ENCODE measurements at regions not wholly inside any gene's neighbourhood (a gene's known extent, or its start where the extent isn't known, plus 50 kb on each side); places are given as distances from the start of the nearest gene placed in this dataset.

- H3K4me3 ChIP-seq (ENCODE audit: low read length), result no peak overlapping the region
- H3K4me1 ChIP-seq (ENCODE audit: low read length), result no peaks in the 10 kb centered on the region
- H4K20me1 ChIP-seq (ENCODE audit: insufficient read depth, low read depth, low read length), result no peaks in the 10 kb centered on the region
- no peak for DNase-seq
- no peaks in the 10 kb centered on the region for H3K27me3 ChIP-seq (ENCODE audit: low read length)
- no peaks in the 10 kb centered on the region for H3K79me2 ChIP-seq (ENCODE audit: low read length)
- no peak overlapping the region for H3K27ac ChIP-seq (ENCODE audit: low read length)
- no peaks in the 10 kb centered on the region for H3K36me3 ChIP-seq (ENCODE audit: insufficient read depth, low read length)
- H3K9ac ChIP-seq (ENCODE audit: low read length), result no peak overlapping the region
- H3K9me3 ChIP-seq (ENCODE audit: low read length), result no peaks in the 10 kb centered on the region; the same call in 1 of the 2 replicates
- no peak overlapping the region for H2AFZ ChIP-seq (ENCODE audit: low read length)
- no peaks in the 10 kb centered on the region for H3K9me2 ChIP-seq (replicated peaks; ENCODE audit: insufficient read depth, low read length)
- no peak overlapping the region for H3K4me2 ChIP-seq (ENCODE audit: low read depth, low read length, poor library complexity, severe bottlenecking)
Measured at GRCh38 chr11:69355346-69355940, 61.5 kb downstream of the MYEOV start.

- DNase-seq, result no peak
- H3K4me2 ChIP-seq (ENCODE audit: low read depth, low read length, poor library complexity, severe bottlenecking), result no peak overlapping the region
- no peaks in the 10 kb centered on the region for H3K79me2 ChIP-seq (ENCODE audit: low read length)
- no peak overlapping the region for H3K27ac ChIP-seq (ENCODE audit: low read length)
- no peak overlapping the region for H3K4me3 ChIP-seq (ENCODE audit: low read length)
- no peaks in the 10 kb centered on the region; the same call in 1 of the 2 replicates for H3K9me3 ChIP-seq (ENCODE audit: low read length)
- H3K4me1 ChIP-seq (ENCODE audit: low read length), result no peaks in the 10 kb centered on the region
- H4K20me1 ChIP-seq (ENCODE audit: insufficient read depth, low read depth, low read length), result no peaks in the 10 kb centered on the region
- H3K9ac ChIP-seq (ENCODE audit: low read length), result no peak overlapping the region
- no peaks in the 10 kb centered on the region for H3K36me3 ChIP-seq (ENCODE audit: insufficient read depth, low read length)
- no peaks in the 10 kb centered on the region for H3K9me2 ChIP-seq (replicated peaks; ENCODE audit: insufficient read depth, low read length)
- no peaks in the 10 kb centered on the region for H3K27me3 ChIP-seq (ENCODE audit: low read length)
- H2AFZ ChIP-seq (ENCODE audit: low read length), result no peak overlapping the region
Measured at GRCh38 chr11:69355959-69356702, 62.2 kb downstream of the MYEOV start.

GRCh38 chr11:69356703-69357457 lies 62.9 kb downstream of the MYEOV start:
- no peak for DNase-seq
- Histone ChIP-seq H3K4me1 (ENCODE audit: low read length) (no peaks in the 10 kb centered on the region), H3K27me3 (ENCODE audit: low read length) (no peaks in the 10 kb centered on the region), H3K36me3 (ENCODE audit: insufficient read depth, low read length) (no peaks in the 10 kb centered on the region), H2AFZ (ENCODE audit: low read length) (no peak overlapping the region), H3K9me3 (ENCODE audit: low read length) (no peaks in the 10 kb centered on the region; the same call in 1 of the 2 replicates), H3K4me3 (ENCODE audit: low read length) (no peak overlapping the region), H3K4me2 (ENCODE audit: low read depth, low read length, poor library complexity, severe bottlenecking) (no peak overlapping the region), H3K79me2 (ENCODE audit: low read length) (no peaks in the 10 kb centered on the region), H3K9me2 (replicated peaks; ENCODE audit: insufficient read depth, low read length) (no peaks in the 10 kb centered on the region), H3K27ac (ENCODE audit: low read length) (no peak overlapping the region), H3K9ac (ENCODE audit: low read length) (no peak overlapping the region), H4K20me1 (ENCODE audit: insufficient read depth, low read depth, low read length) (no peaks in the 10 kb centered on the region)

DNA sequence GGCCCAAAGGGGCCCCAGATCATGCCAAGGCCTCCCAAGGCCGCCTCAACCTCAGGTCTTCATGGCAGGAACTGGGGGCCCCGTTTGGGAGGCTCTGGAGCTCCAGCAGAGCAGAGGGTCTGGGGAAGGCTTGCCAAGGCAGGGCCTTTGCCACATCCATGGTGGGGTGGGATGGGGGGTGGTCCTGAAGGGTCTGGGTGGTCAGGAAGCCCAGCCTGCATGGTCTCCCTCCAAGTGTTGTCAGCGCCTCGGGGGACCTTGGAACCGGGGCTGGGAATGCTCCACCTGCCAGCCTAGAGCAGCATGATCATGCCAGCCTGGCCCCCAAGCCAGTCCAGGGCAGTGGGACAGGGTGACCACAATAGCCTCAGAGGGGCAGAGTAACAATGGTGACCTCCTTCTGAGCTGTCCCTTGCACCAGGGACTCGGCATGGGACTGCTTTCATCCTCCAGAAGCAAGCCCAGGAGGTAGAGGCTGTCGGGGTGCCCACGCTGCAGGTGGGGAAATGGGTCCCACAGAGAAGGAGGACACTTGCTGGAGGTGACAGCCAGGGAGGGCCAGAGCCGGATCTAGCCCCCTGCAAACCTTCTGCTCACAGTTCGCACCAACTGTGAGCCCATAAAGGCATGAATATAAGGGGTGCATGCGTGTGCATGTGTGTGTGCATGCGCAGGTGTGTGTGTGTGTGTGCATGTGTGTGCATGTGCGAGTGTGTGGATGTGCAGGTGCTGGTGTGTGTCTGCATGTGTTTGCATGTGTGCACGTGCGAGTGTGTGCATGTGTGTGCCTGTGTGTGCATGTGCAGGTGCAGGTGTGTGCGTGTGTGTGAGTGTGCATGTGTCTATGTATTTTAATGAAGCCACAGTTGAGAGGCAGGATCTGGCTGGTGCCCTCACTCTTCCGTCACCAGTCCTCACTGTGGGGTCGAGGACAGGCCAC lies 63.8 kb downstream of the MYEOV start:
- no peaks in the 10 kb centered on the region; the same call in 1 of the 2 replicates for H3K9me3 ChIP-seq (ENCODE audit: low read length)

DNA sequence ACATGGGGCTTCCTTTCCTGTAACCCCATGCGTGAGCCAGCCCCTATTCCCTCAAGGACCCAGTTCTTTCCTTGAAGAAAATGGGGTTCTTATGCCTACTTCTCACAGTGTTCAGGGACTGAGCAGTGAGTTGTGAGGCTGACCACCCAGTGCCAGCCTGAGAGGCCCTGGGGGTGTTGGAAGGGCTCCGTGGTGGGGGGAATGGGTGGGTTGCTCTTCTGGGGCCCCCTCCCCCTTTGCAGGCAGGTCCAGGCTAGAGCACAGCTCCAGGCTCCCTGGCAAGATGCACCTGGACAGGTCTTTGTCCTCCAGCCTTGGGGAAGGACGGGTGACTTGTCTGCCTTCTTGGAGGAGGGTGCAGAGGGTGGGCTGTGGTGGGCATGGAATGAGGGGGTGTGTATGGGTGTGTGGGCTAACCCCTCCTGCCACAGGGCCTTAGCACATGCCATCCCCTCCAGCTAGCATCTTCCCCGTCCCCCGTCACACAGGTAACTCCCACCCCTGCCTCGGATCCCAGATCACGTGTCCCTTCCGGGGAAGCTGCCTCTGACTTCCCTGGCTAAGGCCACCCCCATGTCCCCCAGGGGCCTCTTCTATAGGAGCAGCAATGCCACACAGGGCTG lies 64.6 kb downstream of the MYEOV start:
- no peak for DNase-seq
- Histone ChIP-seq H3K9me3 (ENCODE audit: low read length) (no peaks in the 10 kb centered on the region; the same call in 1 of the 2 replicates), H3K4me3 (ENCODE audit: low read length) (no peak overlapping the region), H3K9ac (ENCODE audit: low read length) (no peak overlapping the region), H3K4me2 (ENCODE audit: low read depth, low read length, poor library complexity, severe bottlenecking) (no peak overlapping the region), H3K79me2 (ENCODE audit: low read length) (no peaks in the 10 kb centered on the region), H3K36me3 (ENCODE audit: insufficient read depth, low read length) (no peaks in the 10 kb centered on the region), H4K20me1 (ENCODE audit: insufficient read depth, low read depth, low read length) (no peaks in the 10 kb centered on the region), H3K27ac (ENCODE audit: low read length) (no peak overlapping the region), H3K4me1 (ENCODE audit: low read length) (no peaks in the 10 kb centered on the region), H2AFZ (ENCODE audit: low read length) (no peak overlapping the region), H3K9me2 (replicated peaks; ENCODE audit: insufficient read depth, low read length) (no peaks in the 10 kb centered on the region), H3K27me3 (ENCODE audit: low read length) (no peaks in the 10 kb centered on the region)

More for the DNA sequence above, 63.8 kb downstream of the MYEOV start:
- Histone ChIP-seq H3K9ac (ENCODE audit: low read length) (no peak overlapping the region), H3K27me3 (ENCODE audit: low read length) (no peaks in the 10 kb centered on the region), H3K4me1 (ENCODE audit: low read length) (no peaks in the 10 kb centered on the region), H2AFZ (ENCODE audit: low read length) (no peak overlapping the region), H3K4me3 (ENCODE audit: low read length) (no peak overlapping the region), H3K79me2 (ENCODE audit: low read length) (no peaks in the 10 kb centered on the region), H3K4me2 (ENCODE audit: low read depth, low read length, poor library complexity, severe bottlenecking) (no peak overlapping the region), H3K9me2 (replicated peaks; ENCODE audit: insufficient read depth, low read length) (no peaks in the 10 kb centered on the region), H3K36me3 (ENCODE audit: insufficient read depth, low read length) (no peaks in the 10 kb centered on the region), H4K20me1 (ENCODE audit: insufficient read depth, low read depth, low read length) (no peaks in the 10 kb centered on the region), H3K27ac (ENCODE audit: low read length) (no peak overlapping the region)
- no peak for DNase-seq

GRCh38 chr11:69359735-69360480 lies 66.0 kb downstream of the MYEOV start:
- H3K9me2 ChIP-seq (replicated peaks; ENCODE audit: insufficient read depth, low read length), result no peaks in the 10 kb centered on the region
- no peak overlapping the region for H3K4me3 ChIP-seq (ENCODE audit: low read length)
- H4K20me1 ChIP-seq (ENCODE audit: insufficient read depth, low read depth, low read length), result no peaks in the 10 kb centered on the region
- no peak for DNase-seq
- no peaks in the 10 kb centered on the region for H3K4me1 ChIP-seq (ENCODE audit: low read length)
- no peaks in the 10 kb centered on the region for H3K27me3 ChIP-seq (ENCODE audit: low read length)
- H3K9me3 ChIP-seq (ENCODE audit: low read length), result no peaks in the 10 kb centered on the region; the same call in 1 of the 2 replicates
- no peak overlapping the region for H2AFZ ChIP-seq (ENCODE audit: low read length)
- no peak overlapping the region for H3K27ac ChIP-seq (ENCODE audit: low read length)
- H3K36me3 ChIP-seq (ENCODE audit: insufficient read depth, low read length), result no peaks in the 10 kb centered on the region
- no peak overlapping the region for H3K9ac ChIP-seq (ENCODE audit: low read length)
- no peak overlapping the region for H3K4me2 ChIP-seq (ENCODE audit: low read depth, low read length, poor library complexity, severe bottlenecking)
- no peaks in the 10 kb centered on the region for H3K79me2 ChIP-seq (ENCODE audit: low read length)

- Histone ChIP-seq H3K4me3 (ENCODE audit: low read length) (no peak overlapping the region), H3K9me3 (ENCODE audit: low read length) (no peaks in the 10 kb centered on the region; the same call in 1 of the 2 replicates), H3K79me2 (ENCODE audit: low read length) (no peaks in the 10 kb centered on the region), H3K4me1 (ENCODE audit: low read length) (no peaks in the 10 kb centered on the region), H3K9ac (ENCODE audit: low read length) (no peak overlapping the region), H2AFZ (ENCODE audit: low read length) (no peak overlapping the region), H3K9me2 (replicated peaks; ENCODE audit: insufficient read depth, low read length) (no peaks in the 10 kb centered on the region), H3K27me3 (ENCODE audit: low read length) (no peaks in the 10 kb centered on the region), H4K20me1 (ENCODE audit: insufficient read depth, low read depth, low read length) (no peaks in the 10 kb centered on the region), H3K4me2 (ENCODE audit: low read depth, low read length, poor library complexity, severe bottlenecking) (no peak overlapping the region), H3K36me3 (ENCODE audit: insufficient read depth, low read length) (no peaks in the 10 kb centered on the region), H3K27ac (ENCODE audit: low read length) (no peak overlapping the region)
- DNase-seq, result no peak
Measured at GRCh38 chr11:69360606-69361005, 66.7 kb downstream of the MYEOV start.

Data from Karpas-422 (cell line).